Gastroesophageal sphincter (tissue), 3 donors: ENCODE measurements at regions not wholly inside any gene's neighbourhood (a gene's known extent, or its start where the extent isn't known, plus 50 kb on each side); places are given as distances from the start of the nearest gene placed in this dataset.

Experiments used
- CTCF ChIP-seq, 4 experiments: fragments of 200-600 bp in 2 of 4; fragments of 450-650 bp in 2 of 4; sonication (generic) in 1 of 4; IDR thresholded peaks; one replicate each; pipeline ENCODE4 v1.5.1; 2017 to 2019; ENCODE audit warnings: antibody characterized with exemption in 4 of 4, mild to moderate bottlenecking in 2 of 4, moderate library complexity in 2 of 4
- EP300 ChIP-seq: sonication (generic); formaldehyde crosslinking; IDR thresholded peaks from one replicate; pipeline ENCODE4 v1.6.1; 2017; ENCODE audit warnings: antibody characterized with exemption, mild to moderate bottlenecking
- POLR2A ChIP-seq, 2 donors: fragments of 450-650 bp; IDR thresholded peaks; one replicate each; pipeline ENCODE4 v1.6.1; 2017; ENCODE audit warnings: antibody characterized with exemption in 2 of 2, mild to moderate bottlenecking in 2 of 2, moderate library complexity in 1 of 2
- POLR2AphosphoS5 ChIP-seq: sonication (generic); formaldehyde crosslinking; IDR thresholded peaks from one replicate; pipeline ENCODE4 v1.6.1; 2017; ENCODE audit warnings: antibody characterized with exemption

GRCh38 chr2:226330206-226330605, 469.4 kb downstream of the IRS1 start:
- no peak for TF ChIP-seq POLR2A (IDR thresholded peaks at IDR 0.05)
- no peak for TF ChIP-seq POLR2AphosphoS5
- no peak for TF ChIP-seq CTCF (IDR thresholded peaks at IDR 0.05)
- no peak for TF ChIP-seq EP300
